Hepatocyte (in vitro differentiated cells): ENCODE measurements at regions not wholly inside any gene's neighbourhood (a gene's known extent, or its start where the extent isn't known, plus 50 kb on each side); places are given as distances from the start of the nearest gene placed in this dataset.

Experiments
- EZH2 ChIP-seq: fragments of 200-600 bp; sonication (generic); IDR thresholded peaks from 2 replicates; pipeline ENCODE4 v1.6.1; 2016; ENCODE audit warnings: antibody characterized with exemption, mild to moderate bottlenecking, borderline replicate concordance
- EZH2phosphoT487 ChIP-seq: fragments of 200-600 bp; sonication (generic); IDR thresholded peaks from one replicate; pipeline ENCODE4 v1.6.1; 2018; ENCODE audit warnings: antibody characterized with exemption, mild to moderate bottlenecking, low read depth, moderate library complexity; ENCODE audit not compliant: unreplicated experiment, severe bottlenecking
- TF ChIP-seq, protein P1 (sequence below): fragments of 200-600 bp; sonication (generic); IDR thresholded peaks from 2 replicates; pipeline ENCODE4 v1.5.1; 2016; ENCODE audit warnings: antibody characterized with exemption, mild to moderate bottlenecking; ENCODE audit not compliant: poor library complexity

DNA sequence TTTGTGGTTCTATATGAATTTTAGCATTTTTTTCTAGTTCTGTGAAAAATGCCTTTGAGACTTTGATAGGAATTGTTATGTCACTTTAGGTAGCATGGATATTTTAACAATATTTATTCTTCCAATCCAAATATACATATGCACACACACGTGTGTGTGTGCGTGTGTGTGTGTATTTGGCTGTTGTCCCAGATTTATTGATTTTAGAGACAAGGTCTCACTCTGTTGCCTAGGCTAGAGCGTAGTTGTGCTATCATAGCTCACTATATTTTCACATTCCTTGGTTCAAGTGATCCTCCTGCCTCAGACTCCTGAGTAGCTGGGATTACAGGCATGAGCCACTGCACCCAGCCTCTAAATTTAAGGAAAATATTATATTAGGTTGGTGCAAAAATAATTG is 162.5 kb upstream of the TRIM24 start:
- TF ChIP-seq, protein P1, sequence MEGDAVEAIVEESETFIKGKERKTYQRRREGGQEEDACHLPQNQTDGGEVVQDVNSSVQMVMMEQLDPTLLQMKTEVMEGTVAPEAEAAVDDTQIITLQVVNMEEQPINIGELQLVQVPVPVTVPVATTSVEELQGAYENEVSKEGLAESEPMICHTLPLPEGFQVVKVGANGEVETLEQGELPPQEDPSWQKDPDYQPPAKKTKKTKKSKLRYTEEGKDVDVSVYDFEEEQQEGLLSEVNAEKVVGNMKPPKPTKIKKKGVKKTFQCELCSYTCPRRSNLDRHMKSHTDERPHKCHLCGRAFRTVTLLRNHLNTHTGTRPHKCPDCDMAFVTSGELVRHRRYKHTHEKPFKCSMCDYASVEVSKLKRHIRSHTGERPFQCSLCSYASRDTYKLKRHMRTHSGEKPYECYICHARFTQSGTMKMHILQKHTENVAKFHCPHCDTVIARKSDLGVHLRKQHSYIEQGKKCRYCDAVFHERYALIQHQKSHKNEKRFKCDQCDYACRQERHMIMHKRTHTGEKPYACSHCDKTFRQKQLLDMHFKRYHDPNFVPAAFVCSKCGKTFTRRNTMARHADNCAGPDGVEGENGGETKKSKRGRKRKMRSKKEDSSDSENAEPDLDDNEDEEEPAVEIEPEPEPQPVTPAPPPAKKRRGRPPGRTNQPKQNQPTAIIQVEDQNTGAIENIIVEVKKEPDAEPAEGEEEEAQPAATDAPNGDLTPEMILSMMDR = no peak
- TF ChIP-seq EZH2 (no peak), EZH2phosphoT487 (no peak)
